Right lobe of liver (tissue), 6 donors: ENCODE measurements at regions not wholly inside any gene's neighbourhood (a gene's known extent, or its start where the extent isn't known, plus 50 kb on each side); places are given as distances from the start of the nearest gene placed in this dataset.

Experiments
- ATAC-seq, 4 donors: fragments of 200-7000 bp; cut with Tn5 transposase; one replicate each; pipeline ENCODE4 v1.9.1; 2020; ENCODE audit warnings: mild to moderate bottlenecking in 4 of 4, moderate library complexity in 4 of 4
- DNase-seq, 3 donors: peaks; one replicate each; pipeline ENCODE4 v3.0.0-alpha.2; 2020
- H3K27ac ChIP-seq, 3 donors: fragments of 200-600 bp; one replicate each; pipeline ENCODE4 v1.8.0; 2022
- H3K27me3 ChIP-seq, 2 donors: fragments of 200-600 bp; one replicate each; pipeline ENCODE4 v1.8.0; 2022
- H3K36me3 ChIP-seq, 4 donors: fragments of 200-600 bp; sonication (generic) in 1 of 4; one replicate each; pipeline versions ENCODE4 v1.5.1 to v1.8.0; 2017 to 2022; ENCODE audit warnings: control low read depth in 1 of 4
- H3K4me1 ChIP-seq, 4 donors: fragments of 200-600 bp; sonication (generic) in 1 of 4; one replicate each; pipeline versions ENCODE4 v1.5.1 to v1.8.0; 2017 to 2022; ENCODE audit warnings: control low read depth in 1 of 4
- H3K4me3 ChIP-seq, 3 donors: fragments of 200-600 bp; one replicate each; pipeline ENCODE4 v1.8.0; 2022
- H3K9me3 ChIP-seq, 4 donors: fragments of 200-600 bp; sonication (generic) in 1 of 4; one replicate each; pipeline versions ENCODE4 v1.5.1 to v1.8.0; 2017 to 2022; ENCODE audit warnings: control low read depth in 1 of 4
- POLR2A ChIP-seq: fragments of 450-650 bp; IDR thresholded peaks from one replicate; pipeline ENCODE4 v1.6.1; 2017; ENCODE audit warnings: antibody characterized with exemption, mild to moderate bottlenecking
- WGBS: methylation state at CpG from one replicate; pipeline ENCODE4 v1.1.6; 2018; ENCODE audit warnings: low coverage, low lambda C conversion rate; ENCODE audit not compliant: insufficient coverage; ENCODE audit errors: missing lambda C conversion rate; 5-methylcytosine and 5-hydroxymethylcytosine counted together
- intact Hi-C, 2 donors: fragments of 100-400 bp; cut with DNase I; formaldehyde crosslinking; loops; one replicate each; pipeline versions ENCODE4 v1.11.2 to v1.14.1; 2022
- TF ChIP-seq, protein P1 (sequence below), 4 donors: fragments of 200-600 bp in 3 of 4; fragments of 450-650 bp in 1 of 4; IDR thresholded peaks; one replicate each; pipeline versions ENCODE4 v1.5.1 to v1.8.0; 2016 to 2022; ENCODE audit warnings: antibody characterized with exemption in 4 of 4, mild to moderate bottlenecking in 2 of 4
- donor health status: DM: no; HTN: yes; CAD: no.
- donor health status: DM: no; HTN: no; CAD: no.
- donor health status: DM: no; HTN: no; CAD: no.
- donor health status: DM: no; HTN: yes; CAD: no.
- donor health status: DM: no; HTN: yes; CAD: no.

DNA sequence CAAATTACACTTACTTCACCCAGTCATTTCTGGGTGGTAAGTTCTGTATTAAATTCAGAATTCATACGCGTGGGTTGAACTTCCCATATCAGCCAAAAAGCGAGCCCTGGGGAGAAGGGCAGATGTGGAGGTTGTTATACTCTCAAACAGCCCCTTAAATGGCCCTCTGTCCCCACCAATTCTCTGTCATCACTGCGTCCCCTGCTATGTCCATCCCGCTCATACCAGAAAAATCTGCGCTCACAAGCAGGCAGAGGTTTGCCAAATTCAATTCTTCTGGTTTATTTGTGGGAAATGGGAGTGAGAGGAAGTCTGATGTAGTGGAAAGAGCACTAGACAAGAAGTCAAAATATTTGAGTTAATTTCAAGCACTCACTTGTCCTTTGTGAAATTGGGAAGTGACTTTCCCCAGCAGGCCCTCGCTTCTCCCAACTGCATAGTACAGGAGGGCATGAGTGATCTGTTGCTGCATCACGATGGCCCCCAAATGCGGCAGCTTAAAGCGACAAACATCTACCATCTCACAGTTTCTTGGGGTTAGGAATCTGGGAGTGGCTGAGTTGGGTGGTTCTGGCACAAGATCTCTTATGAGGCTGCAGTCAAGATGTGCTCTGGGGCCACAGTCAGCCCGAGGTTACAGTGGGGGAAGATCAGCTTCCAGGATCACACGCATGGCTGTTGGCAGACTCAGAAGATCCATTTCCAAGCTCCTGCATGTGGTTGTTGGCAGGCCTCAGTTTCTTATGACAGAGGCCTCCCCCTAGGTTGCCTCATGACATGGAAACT lies 67.7 kb downstream of the CPN2 start:
- ATAC-seq: no peak
- intact Hi-C loops: no loop called here
- no peaks in the 10 kb centered on the region for H3K36me3 ChIP-seq
- WGBS: 89% methylated on average over 9 of the region's 12 CpGs
- TF ChIP-seq POLR2A: no peak
- TF ChIP-seq, protein P1, sequence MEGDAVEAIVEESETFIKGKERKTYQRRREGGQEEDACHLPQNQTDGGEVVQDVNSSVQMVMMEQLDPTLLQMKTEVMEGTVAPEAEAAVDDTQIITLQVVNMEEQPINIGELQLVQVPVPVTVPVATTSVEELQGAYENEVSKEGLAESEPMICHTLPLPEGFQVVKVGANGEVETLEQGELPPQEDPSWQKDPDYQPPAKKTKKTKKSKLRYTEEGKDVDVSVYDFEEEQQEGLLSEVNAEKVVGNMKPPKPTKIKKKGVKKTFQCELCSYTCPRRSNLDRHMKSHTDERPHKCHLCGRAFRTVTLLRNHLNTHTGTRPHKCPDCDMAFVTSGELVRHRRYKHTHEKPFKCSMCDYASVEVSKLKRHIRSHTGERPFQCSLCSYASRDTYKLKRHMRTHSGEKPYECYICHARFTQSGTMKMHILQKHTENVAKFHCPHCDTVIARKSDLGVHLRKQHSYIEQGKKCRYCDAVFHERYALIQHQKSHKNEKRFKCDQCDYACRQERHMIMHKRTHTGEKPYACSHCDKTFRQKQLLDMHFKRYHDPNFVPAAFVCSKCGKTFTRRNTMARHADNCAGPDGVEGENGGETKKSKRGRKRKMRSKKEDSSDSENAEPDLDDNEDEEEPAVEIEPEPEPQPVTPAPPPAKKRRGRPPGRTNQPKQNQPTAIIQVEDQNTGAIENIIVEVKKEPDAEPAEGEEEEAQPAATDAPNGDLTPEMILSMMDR (IDR thresholded peaks at IDR 0.05): no peak
- no peaks in the 10 kb centered on the region for H3K9me3 ChIP-seq
- no peak overlapping the region for H3K4me3 ChIP-seq
- H3K4me1 ChIP-seq: peaks cover 0 to 6% (median 3%) of the 10 kb centered on the region in 4 donors
- DNase-seq: peak in 1 of 3 donors; percentile 6
- no peak overlapping the region for H3K27ac ChIP-seq
- H3K27me3 ChIP-seq: no peaks in the 10 kb centered on the region

DNA sequence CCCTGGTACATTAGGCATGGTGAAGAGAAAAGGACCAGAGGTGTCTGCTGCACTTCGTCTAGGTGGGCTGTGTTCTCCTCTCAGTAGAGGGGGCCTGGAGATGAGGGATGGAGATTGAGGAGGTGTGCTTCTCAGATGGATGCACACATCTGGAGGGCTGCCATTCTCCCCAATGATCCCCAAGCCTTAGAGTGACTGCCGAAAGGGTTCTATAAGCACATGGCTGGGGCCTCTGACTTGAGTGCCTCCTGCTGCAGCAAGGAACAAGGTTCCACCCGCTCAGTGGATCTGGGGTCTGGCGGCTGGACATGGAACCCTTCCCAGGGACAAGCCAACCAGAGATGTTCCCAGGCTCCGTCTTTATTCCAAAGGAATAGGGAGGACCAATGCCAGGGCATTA lies 66.8 kb downstream of the CPN2 start:
- no peaks in the 10 kb centered on the region for H3K36me3 ChIP-seq
- no peak for ATAC-seq
- WGBS: 88% methylated on average over 3 of the region's 5 CpGs
- TF ChIP-seq POLR2A: no peak
- TF ChIP-seq, protein P1 (IDR thresholded peaks at IDR 0.05): no peak
- no peaks in the 10 kb centered on the region for H3K4me1 ChIP-seq
- intact Hi-C loops: no loop called here
- H3K27me3 ChIP-seq: no peaks in the 10 kb centered on the region
- H3K27ac ChIP-seq: no peak overlapping the region
- H3K9me3 ChIP-seq: no peaks in the 10 kb centered on the region
- H3K4me3 ChIP-seq: no peak overlapping the region
- DNase-seq: peak in 1 of 3 donors; percentile 28

DNA sequence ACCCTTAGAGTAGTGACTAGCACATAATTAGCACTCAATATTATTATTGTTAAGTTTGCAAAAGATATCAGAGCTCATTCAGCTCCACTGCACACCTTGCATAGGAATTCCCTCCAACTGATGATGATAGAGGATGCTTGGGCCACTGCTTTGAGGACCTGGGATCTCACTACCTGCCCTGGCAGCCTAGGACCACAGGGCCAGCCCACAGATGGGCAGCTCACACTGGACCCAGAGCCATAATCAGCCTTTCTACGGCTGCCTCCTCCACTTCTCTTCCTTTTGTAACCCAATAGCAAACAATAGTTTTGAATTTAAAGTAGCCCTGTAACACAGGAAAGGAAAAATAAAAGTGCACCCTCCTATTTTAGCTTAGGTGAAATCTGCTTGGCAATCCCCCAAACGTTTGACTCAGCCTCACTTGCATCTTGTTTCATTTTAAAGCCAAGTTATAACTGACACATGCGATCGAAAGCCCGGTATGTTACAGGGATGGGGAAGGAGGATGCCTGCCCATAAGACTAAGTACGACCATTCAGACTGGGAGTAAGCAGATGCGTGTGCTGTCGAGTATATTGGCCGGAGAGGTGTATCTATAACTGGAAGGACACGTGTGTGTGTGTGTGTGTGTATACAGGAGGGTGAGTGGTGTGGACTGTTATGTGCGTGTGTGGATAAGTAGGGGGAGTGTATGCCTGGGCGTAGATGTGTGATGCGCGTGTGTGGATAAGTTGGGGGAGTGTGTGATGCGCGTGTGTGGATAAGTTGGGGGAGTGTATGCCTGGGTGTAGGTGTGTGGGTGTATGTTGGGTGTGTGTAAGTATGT lies 65.9 kb downstream of the CPN2 start:
- intact Hi-C loops: no loop called here
- no peak overlapping the region for H3K4me3 ChIP-seq
- H3K36me3 ChIP-seq: no peaks in the 10 kb centered on the region
- 68% methylated on average over 15 of the region's 16 CpGs for WGBS
- TF ChIP-seq, protein P1 (IDR thresholded peaks at IDR 0.05): no peak
- no peak for TF ChIP-seq POLR2A
- H3K27ac ChIP-seq: no peak overlapping the region
- no peaks in the 10 kb centered on the region for H3K9me3 ChIP-seq
- DNase-seq (peak in 1 of 3 donors; percentile 14), ATAC-seq (no peak)
- no peaks in the 10 kb centered on the region for H3K4me1 ChIP-seq
- H3K27me3 ChIP-seq: no peaks in the 10 kb centered on the region

DNA sequence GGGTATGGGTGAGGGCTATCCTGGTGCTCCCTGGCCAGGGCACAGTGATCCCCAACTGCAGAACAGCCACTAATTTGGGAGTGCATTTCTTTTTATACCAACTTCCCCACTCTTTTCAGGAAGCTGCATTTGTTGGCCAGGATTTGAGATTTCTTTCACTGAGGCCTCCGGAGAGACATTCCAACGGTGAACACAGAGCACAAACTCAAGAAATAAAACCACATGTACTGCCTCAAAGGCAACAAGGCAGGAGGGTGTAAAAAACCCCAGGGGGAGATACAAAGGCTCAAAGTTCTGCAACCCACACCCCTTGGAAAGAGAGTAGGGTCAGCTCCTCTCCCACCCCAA lies 65.3 kb downstream of the CPN2 start:
- Histone ChIP-seq H3K9me3 (no peaks in the 10 kb centered on the region), H3K27ac (no peak overlapping the region), H3K4me3 (no peak overlapping the region), H3K27me3 (no peaks in the 10 kb centered on the region), H3K4me1 (no peaks in the 10 kb centered on the region), H3K36me3 (no peaks in the 10 kb centered on the region)
- intact Hi-C loops: no loop called here
- TF ChIP-seq POLR2A: no peak
- TF ChIP-seq, protein P1 (IDR thresholded peaks at IDR 0.05): no peak
- no CpG with 5 or more reads among the region's 2 CpGs for WGBS
- no peak for ATAC-seq
- no peak for DNase-seq
